ENCODE measurements at regions not wholly inside any gene's neighbourhood (a gene's known extent, or its start where the extent isn't known, plus 50 kb on each side); places are given as distances from the start of the nearest gene placed in this dataset.

GRCh38 chr4:160772668-160773067 is 1391.1 kb downstream of the FSTL5 start:
- Mint-ChIP-seq H3K27ac (no peak overlapping the region), H3K36me3 (ENCODE audit: low read depth) (no peaks in the 10 kb centered on the region), H3K9me3 (no peaks in the 10 kb centered on the region), H3K27me3 (ENCODE audit: insufficient read depth) (no peaks in the 10 kb centered on the region), H3K4me1 (ENCODE audit: low read depth) (no peaks in the 10 kb centered on the region), H3K4me3 (no peak overlapping the region)
- no peak for DNase-seq (ENCODE audit: low spot score)
- intact Hi-C loops (cut with micrococcal nuclease) = no loop called here

- H3K9me3 Mint-ChIP-seq = peaks cover 42% of the 10 kb centered on the region
- no peak overlapping the region for H3K4me3 Mint-ChIP-seq
- intact Hi-C loops (cut with micrococcal nuclease) = no loop called here
- no peak overlapping the region for H3K27ac Mint-ChIP-seq
- H3K36me3 Mint-ChIP-seq (ENCODE audit: low read depth) = no peaks in the 10 kb centered on the region
- DNase-seq (ENCODE audit: low spot score) = no peak
- H3K27me3 Mint-ChIP-seq (ENCODE audit: insufficient read depth) = no peaks in the 10 kb centered on the region
- no peaks in the 10 kb centered on the region for H3K4me1 Mint-ChIP-seq (ENCODE audit: low read depth)
Measured at GRCh38 chr4:160795216-160795615, 1368.6 kb downstream of the FSTL5 start.

- no peak for DNase-seq (ENCODE audit: low spot score)
- intact Hi-C loops (cut with micrococcal nuclease) = no loop called here
- H3K36me3 Mint-ChIP-seq (ENCODE audit: low read depth) = no peaks in the 10 kb centered on the region
- H3K4me1 Mint-ChIP-seq (ENCODE audit: low read depth) = no peaks in the 10 kb centered on the region
- no peak overlapping the region for H3K27ac Mint-ChIP-seq
- no peak overlapping the region for H3K4me3 Mint-ChIP-seq
- H3K27me3 Mint-ChIP-seq (ENCODE audit: insufficient read depth) = no peaks in the 10 kb centered on the region
- peaks cover 3% of the 10 kb centered on the region for H3K9me3 Mint-ChIP-seq
Measured at GRCh38 chr4:160808174-160808573, 1355.6 kb downstream of the FSTL5 start.

DNA sequence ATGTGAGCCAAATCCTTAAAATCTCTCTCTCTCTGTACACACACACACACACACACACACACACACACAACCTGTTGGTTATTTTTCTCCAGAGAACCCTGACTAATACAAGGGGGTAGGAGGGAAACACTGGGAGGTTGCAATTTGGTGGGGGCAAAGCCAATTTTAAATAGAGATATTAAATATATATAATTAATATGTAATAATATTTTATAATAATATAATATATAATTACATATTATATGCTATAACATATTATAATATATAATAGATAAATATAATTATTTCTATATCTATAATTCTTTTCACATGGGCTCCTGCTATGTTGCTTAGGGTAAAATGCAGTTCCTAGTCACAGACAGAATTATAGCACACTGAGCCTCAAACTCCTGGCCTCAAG is 1354.2 kb downstream of the FSTL5 start:
- H3K9me3 Mint-ChIP-seq = peaks cover 3% of the 10 kb centered on the region
- intact Hi-C loops (cut with micrococcal nuclease) = no loop called here

GRCh38 chr4:160810424-160810823 is 1353.4 kb downstream of the FSTL5 start:
- no peak overlapping the region for H3K27ac Mint-ChIP-seq
- DNase-seq (ENCODE audit: low spot score) = no peak
- H3K4me1 Mint-ChIP-seq (ENCODE audit: low read depth) = no peaks in the 10 kb centered on the region
- no peaks in the 10 kb centered on the region for H3K27me3 Mint-ChIP-seq (ENCODE audit: insufficient read depth)
- no peak overlapping the region for H3K4me3 Mint-ChIP-seq
- H3K9me3 Mint-ChIP-seq = peaks cover 3% of the 10 kb centered on the region
- intact Hi-C loops (cut with micrococcal nuclease) = no loop called here
- H3K36me3 Mint-ChIP-seq (ENCODE audit: low read depth) = no peaks in the 10 kb centered on the region

More for the DNA sequence above, 1354.2 kb downstream of the FSTL5 start:
- Mint-ChIP-seq H3K27ac (no peak overlapping the region), H3K27me3 (ENCODE audit: insufficient read depth) (no peaks in the 10 kb centered on the region), H3K36me3 (ENCODE audit: low read depth) (no peaks in the 10 kb centered on the region), H3K4me3 (no peak overlapping the region), H3K4me1 (ENCODE audit: low read depth) (no peaks in the 10 kb centered on the region)
- DNase-seq (ENCODE audit: low spot score) = no peak

DNA sequence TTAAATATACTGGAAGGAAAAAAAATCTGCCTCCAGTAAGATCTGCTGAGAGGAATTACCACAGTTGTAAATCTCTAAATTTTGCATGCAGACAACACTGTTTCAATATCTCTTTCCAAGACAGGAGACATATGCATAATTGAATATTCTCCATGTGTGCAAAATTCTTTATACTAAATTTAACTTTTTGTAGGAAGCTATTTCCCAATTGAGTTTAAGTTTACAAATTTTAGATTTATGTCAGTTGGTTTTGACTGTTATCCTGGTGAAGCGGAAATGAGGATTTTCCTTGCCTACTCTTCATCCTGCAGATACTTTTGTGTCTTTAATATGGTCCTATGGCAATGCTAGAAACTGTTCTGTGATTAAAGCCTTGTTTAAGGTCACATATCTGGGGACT is 1352.9 kb downstream of the FSTL5 start:
- Mint-ChIP-seq H3K36me3 (ENCODE audit: low read depth) (no peaks in the 10 kb centered on the region), H3K4me3 (no peak overlapping the region), H3K27me3 (ENCODE audit: insufficient read depth) (no peaks in the 10 kb centered on the region), H3K9me3 (peaks cover 3% of the 10 kb centered on the region), H3K4me1 (ENCODE audit: low read depth) (no peaks in the 10 kb centered on the region), H3K27ac (no peak overlapping the region)
- no peak for DNase-seq (ENCODE audit: low spot score)
- intact Hi-C loops (cut with micrococcal nuclease) = no loop called here

DNA sequence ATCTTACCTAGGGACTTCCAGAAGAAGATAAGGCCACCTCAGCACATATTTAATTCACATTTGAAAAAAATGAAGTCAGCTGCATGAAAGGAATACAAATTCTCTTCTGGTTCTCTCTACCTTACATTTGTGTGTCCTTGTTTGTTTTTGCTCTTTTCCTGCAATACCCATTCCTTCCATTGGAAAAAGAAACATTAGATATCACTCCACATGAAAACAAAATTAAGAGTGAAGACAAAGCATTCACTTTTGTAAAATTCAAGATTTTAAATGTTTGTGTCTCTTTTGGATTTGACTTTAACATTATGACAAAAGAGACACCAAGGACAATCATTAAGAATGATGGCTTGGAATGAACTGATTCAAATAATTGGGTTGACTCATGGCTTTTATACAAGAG is 1351.8 kb downstream of the FSTL5 start:
- Mint-ChIP-seq H3K27ac (no peak overlapping the region), H3K9me3 (peaks cover 3% of the 10 kb centered on the region), H3K27me3 (ENCODE audit: insufficient read depth) (no peaks in the 10 kb centered on the region), H3K4me3 (no peak overlapping the region), H3K4me1 (ENCODE audit: low read depth) (no peaks in the 10 kb centered on the region), H3K36me3 (ENCODE audit: low read depth) (no peaks in the 10 kb centered on the region)
- intact Hi-C loops (cut with micrococcal nuclease) = no loop called here
- DNase-seq (ENCODE audit: low spot score) = no peak

DNA sequence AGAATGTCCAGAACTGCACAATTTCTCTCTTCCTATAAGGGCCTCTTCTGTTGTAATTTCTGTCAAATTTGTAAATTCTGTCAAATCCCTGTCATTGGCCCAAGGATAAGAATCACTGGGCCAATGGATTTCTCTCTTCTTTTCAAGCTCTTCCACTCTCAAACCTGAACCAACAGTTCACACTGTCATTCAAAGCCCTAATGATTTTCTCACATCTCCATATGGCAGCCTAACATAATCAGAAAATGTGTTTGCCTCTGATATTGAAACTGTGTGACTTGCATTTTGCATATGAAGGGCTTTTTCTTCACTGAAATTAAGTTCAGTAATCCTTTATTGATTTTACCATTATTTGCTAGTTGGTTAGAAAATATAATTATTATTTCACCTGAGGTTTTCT is 1349.1 kb downstream of the FSTL5 start:
- H3K9me3 Mint-ChIP-seq = no peaks in the 10 kb centered on the region
- no peak overlapping the region for H3K27ac Mint-ChIP-seq
- no peak overlapping the region for H3K4me3 Mint-ChIP-seq
- no peaks in the 10 kb centered on the region for H3K36me3 Mint-ChIP-seq (ENCODE audit: low read depth)
- no peaks in the 10 kb centered on the region for H3K27me3 Mint-ChIP-seq (ENCODE audit: insufficient read depth)
- no peak for DNase-seq (ENCODE audit: low spot score)
- intact Hi-C loops (cut with micrococcal nuclease) = no loop called here
- H3K4me1 Mint-ChIP-seq (ENCODE audit: low read depth) = no peaks in the 10 kb centered on the region

DNA sequence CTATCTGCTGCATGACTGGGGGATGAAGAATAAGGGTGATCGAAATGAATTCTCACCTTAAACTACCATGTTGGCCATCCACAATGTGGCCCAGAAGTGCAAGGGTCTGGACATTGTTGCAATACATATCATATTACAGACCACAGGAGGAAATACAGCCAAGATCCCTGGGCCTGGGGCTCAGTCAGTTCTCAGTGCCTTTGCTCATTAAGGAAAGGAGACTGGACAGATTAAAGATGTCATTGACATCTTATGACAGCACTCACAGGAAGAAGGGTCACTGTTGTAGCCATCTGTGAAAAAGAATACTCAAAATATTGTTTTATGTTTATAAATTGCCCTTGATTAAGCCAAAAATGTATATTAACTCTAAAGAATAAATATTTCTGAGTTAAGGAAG is 1345.2 kb downstream of the FSTL5 start:
- no peak for DNase-seq (ENCODE audit: low spot score)
- no peaks in the 10 kb centered on the region for H3K4me1 Mint-ChIP-seq (ENCODE audit: low read depth)
- H3K27me3 Mint-ChIP-seq (ENCODE audit: insufficient read depth) = no peaks in the 10 kb centered on the region
- intact Hi-C loops (cut with micrococcal nuclease) = no loop called here
- H3K4me3 Mint-ChIP-seq = no peak overlapping the region
- no peaks in the 10 kb centered on the region for H3K36me3 Mint-ChIP-seq (ENCODE audit: low read depth)
- no peak overlapping the region for H3K27ac Mint-ChIP-seq
- peaks cover 8% of the 10 kb centered on the region for H3K9me3 Mint-ChIP-seq

DNA sequence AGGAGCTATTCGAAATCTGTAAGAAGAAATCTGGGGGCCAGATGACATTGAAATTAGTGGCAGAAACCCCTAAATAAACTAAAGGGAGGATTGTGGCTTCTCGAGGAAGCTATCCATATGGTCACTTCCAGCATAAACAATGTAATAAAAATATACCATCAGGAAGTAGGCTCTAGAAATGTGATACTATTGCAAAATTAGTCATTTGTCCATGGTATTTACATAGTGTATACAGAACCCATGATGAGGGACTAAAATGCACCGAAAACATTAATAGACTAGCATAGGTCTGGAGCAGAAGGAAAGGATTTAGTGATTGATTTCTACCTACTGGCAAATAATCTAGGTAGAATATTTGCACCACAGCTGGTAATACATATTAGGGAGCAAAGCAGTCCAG is 1344.0 kb downstream of the FSTL5 start:
- no peaks in the 10 kb centered on the region for H3K27me3 Mint-ChIP-seq (ENCODE audit: insufficient read depth)
- no peak for DNase-seq (ENCODE audit: low spot score)
- H3K4me3 Mint-ChIP-seq = no peak overlapping the region
- no peaks in the 10 kb centered on the region for H3K36me3 Mint-ChIP-seq (ENCODE audit: low read depth)
- H3K4me1 Mint-ChIP-seq (ENCODE audit: low read depth) = no peaks in the 10 kb centered on the region
- H3K27ac Mint-ChIP-seq = no peak overlapping the region
- peaks cover 8% of the 10 kb centered on the region for H3K9me3 Mint-ChIP-seq
- intact Hi-C loops (cut with micrococcal nuclease) = no loop called here

DNA sequence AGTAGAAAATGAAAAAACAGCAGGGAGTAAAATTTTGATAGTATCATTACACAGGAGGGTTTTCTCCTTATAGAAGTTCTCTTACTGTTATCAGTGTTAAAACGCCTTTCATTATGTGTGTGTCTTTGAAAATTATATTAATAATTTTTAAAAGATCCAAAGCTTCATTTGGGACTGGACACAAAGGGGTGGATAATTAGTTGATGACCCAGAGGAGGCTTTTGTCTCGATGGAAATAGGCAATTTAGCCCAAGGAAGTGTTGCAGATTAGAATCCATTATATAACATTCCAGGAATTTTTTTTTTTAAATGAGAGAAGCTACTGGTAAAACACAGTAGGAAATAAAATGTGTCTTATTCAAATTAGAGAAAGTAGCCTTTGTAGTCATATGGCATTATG is 1339.3 kb downstream of the FSTL5 start:
- DNase-seq (ENCODE audit: low spot score) = no peak
- intact Hi-C loops (cut with micrococcal nuclease) = no loop called here
- no peaks in the 10 kb centered on the region for H3K27me3 Mint-ChIP-seq (ENCODE audit: insufficient read depth)
- H3K9me3 Mint-ChIP-seq = peaks cover 12% of the 10 kb centered on the region
- H3K27ac Mint-ChIP-seq = no peak overlapping the region
- H3K4me3 Mint-ChIP-seq = no peak overlapping the region
- H3K4me1 Mint-ChIP-seq (ENCODE audit: low read depth) = no peaks in the 10 kb centered on the region
- H3K36me3 Mint-ChIP-seq (ENCODE audit: low read depth) = no peaks in the 10 kb centered on the region

DNA sequence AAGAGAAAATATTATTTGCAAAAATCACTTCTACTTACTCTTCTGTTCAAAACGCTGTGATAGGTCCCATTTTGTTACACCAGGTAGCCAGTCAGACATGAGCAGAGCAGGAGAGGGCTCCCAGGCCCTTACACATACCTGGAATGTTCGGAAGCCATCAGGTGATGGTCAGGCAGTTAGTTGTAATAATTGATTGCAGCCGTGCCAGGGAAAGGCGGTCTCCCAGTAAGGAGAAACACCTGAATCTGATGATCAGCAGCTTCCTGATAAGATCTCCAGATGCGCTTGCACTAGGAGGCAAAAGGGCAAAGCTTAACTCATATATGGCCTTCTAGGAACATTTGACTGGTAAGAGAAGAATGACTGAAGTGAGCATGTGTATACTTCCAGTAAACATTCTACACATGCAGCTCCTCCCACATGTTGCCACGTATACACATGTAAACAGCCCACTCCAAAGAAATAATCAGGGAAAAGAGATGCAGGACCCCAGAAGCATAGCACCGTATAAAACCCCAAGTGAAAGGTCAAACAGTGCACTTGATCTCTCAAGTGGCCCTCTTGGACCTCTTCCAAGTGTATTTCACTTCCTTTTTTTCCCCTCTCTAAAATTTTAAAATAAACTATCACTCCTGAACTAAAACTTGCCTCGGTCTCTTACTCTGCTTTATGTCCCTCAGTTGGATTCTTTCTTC is 1338.0 kb downstream of the FSTL5 start:
- no peaks in the 10 kb centered on the region for H3K27me3 Mint-ChIP-seq (ENCODE audit: insufficient read depth)
- intact Hi-C loops (cut with micrococcal nuclease) = no loop called here
- H3K27ac Mint-ChIP-seq = no peak overlapping the region
- H3K9me3 Mint-ChIP-seq = peaks cover 11% of the 10 kb centered on the region
- DNase-seq (ENCODE audit: low spot score) = no peak
- no peak overlapping the region for H3K4me3 Mint-ChIP-seq
- H3K4me1 Mint-ChIP-seq (ENCODE audit: low read depth) = no peaks in the 10 kb centered on the region
- H3K36me3 Mint-ChIP-seq (ENCODE audit: low read depth) = no peaks in the 10 kb centered on the region

DNA sequence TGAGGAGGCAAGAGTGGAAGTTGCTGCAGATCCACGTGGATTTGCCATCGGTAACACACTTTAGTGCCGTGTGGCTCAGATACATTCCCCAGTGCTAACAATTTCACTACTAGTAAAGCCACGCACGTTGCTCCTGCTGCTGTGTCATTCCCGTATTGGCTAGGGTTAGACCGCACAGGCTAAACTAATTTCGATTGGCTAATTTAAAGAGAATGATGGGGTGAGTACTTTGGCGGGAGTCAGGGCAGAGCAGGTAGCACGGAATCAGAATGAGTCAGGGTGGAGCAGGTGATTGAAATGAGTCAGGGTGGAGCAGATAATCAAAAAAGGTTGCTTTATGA is 1337.5 kb downstream of the FSTL5 start:
- Mint-ChIP-seq H3K9me3 (peaks cover 9% of the 10 kb centered on the region), H3K4me1 (ENCODE audit: low read depth) (no peaks in the 10 kb centered on the region), H3K27me3 (ENCODE audit: insufficient read depth) (no peaks in the 10 kb centered on the region), H3K4me3 (no peak overlapping the region), H3K27ac (no peak overlapping the region), H3K36me3 (ENCODE audit: low read depth) (no peaks in the 10 kb centered on the region)
- no peak for DNase-seq (ENCODE audit: low spot score)
- intact Hi-C loops (cut with micrococcal nuclease) = no loop called here

All from activated T-helper 1 cell treated with anti-CD3 and anti-CD28 coated beads, Interleukin-12 subunit alpha, Interleukin-12 subunit beta, Interleukin-2, Interleukin-4 antibody, amounts not matched to agents 30 ng/mL and 10 ng/mL and 1 ng/mL, durations not matched to agents 14 hours and 24 hours and 36 hours (primary cell).